ENCODE measurements at regions not wholly inside any gene's neighbourhood (a gene's known extent, or its start where the extent isn't known, plus 50 kb on each side); places are given as distances from the start of the nearest gene placed in this dataset.
"Not testable (repeated sequence)": the region's sequence is repeated elsewhere in the genome, so short reads cannot be mapped to it uniquely, and the experiment has no call there.

- H3K18ac ChIP-seq (ENCODE audit: extremely low read depth, low read length); H3K79me2 ChIP-seq (ENCODE audit: control insufficient read depth in 1 of 2, insufficient read depth in 2 of 2, low read length in 2 of 2); H2AFZ ChIP-seq (ENCODE audit: low read length); H3K14ac ChIP-seq (ENCODE audit: insufficient read length); H3K4me2 ChIP-seq (ENCODE audit: insufficient read depth in 1 of 2, low read depth in 2 of 2, low read length in 2 of 2); CTCF ChIA-PET (ENCODE audit: partially characterized antibody); H3K27ac ChIP-seq (ENCODE audit: low read depth, low read length); H3K4me1 ChIP-seq (replicated peaks in 1 of 4; ENCODE audit: control insufficient read depth in 3 of 4, insufficient read depth in 4 of 4, low read length in 3 of 4); H3K9ac ChIP-seq (replicated peaks in 1 of 4; ENCODE audit: extremely low read depth in 1 of 4, low read depth in 3 of 4, low read length in 3 of 4); FAIRE-seq; H4K91ac ChIP-seq (replicated peaks; ENCODE audit: insufficient read length, low read length); H4K8ac ChIP-seq (ENCODE audit: extremely low read depth, insufficient read depth, low read length); H3K4me3 ChIP-seq (ENCODE audit: extremely low read depth in 1 of 4, insufficient read depth in 2 of 4, low read depth in 3 of 4, low read length in 4 of 4); H3K36me3 ChIP-seq (ENCODE audit: control insufficient read depth in 2 of 4, insufficient read depth in 4 of 4, low read length in 3 of 4); H3K27me3 ChIP-seq (replicated peaks in 1 of 4; ENCODE audit: control insufficient read depth in 3 of 4, extremely low read depth in 1 of 4, insufficient read depth in 3 of 4, low read length in 3 of 4); H2BK120ac ChIP-seq (replicated peaks; ENCODE audit: low read depth, low read length); H4K5ac ChIP-seq (ENCODE audit: insufficient read length, low read depth, low read length); H3K56ac ChIP-seq (replicated peaks; ENCODE audit: insufficient read length, low read depth, low read length); H2BK20ac ChIP-seq (ENCODE audit: low read length); H3K79me1 ChIP-seq (ENCODE audit: low read depth, low read length); H2BK15ac ChIP-seq (ENCODE audit: low read length); H2AK5ac ChIP-seq (ENCODE audit: low read depth, low read length); H3K23me2 ChIP-seq (ENCODE audit: low read depth, low read length); H3K9me3 ChIP-seq (ENCODE audit: insufficient read depth in 2 of 2, low read depth in 1 of 2, low read length in 1 of 2); POLR2A ChIA-PET (ENCODE audit: partially characterized antibody); H2BK5ac ChIP-seq (ENCODE audit: low read depth, low read length); H2BK12ac ChIP-seq (ENCODE audit: low read depth, low read length); H3K4ac ChIP-seq (replicated peaks; ENCODE audit: insufficient read length, low read depth, low read length); H4K20me1 ChIP-seq (replicated peaks in 1 of 2; ENCODE audit: control insufficient read depth in 1 of 2, insufficient read depth in 2 of 2, low read length in 2 of 2); H3K23ac ChIP-seq (ENCODE audit: insufficient read length); DNase-seq (ENCODE audit: low read depth in 1 of 2, low spot score in 2 of 2): not testable (repeated sequence)
- WGBS, 2 experiments (ENCODE audit: extremely low coverage in 1 of 2, insufficient coverage in 1 of 2, insufficient read length in 1 of 2, insufficient replicate concordance in 2 of 2, low coverage in 1 of 2, low lambda C conversion rate in 2 of 2, missing lambda C conversion rate in 1 of 2) = 95% methylated on average over 14 of the region's 77 CpGs; no CpG with 5 or more reads in 1 of the 2 experiments
Measured at GRCh38 chrX:115727792-115728732, 167.1 kb downstream of the PLS3 start.

- H2BK20ac ChIP-seq (ENCODE audit: low read length); H3K36me3 ChIP-seq (ENCODE audit: control insufficient read depth in 2 of 4, insufficient read depth in 4 of 4, low read length in 3 of 4); H4K20me1 ChIP-seq (replicated peaks in 1 of 2; ENCODE audit: control insufficient read depth in 1 of 2, insufficient read depth in 2 of 2, low read length in 2 of 2); H2BK12ac ChIP-seq (ENCODE audit: low read depth, low read length); H2BK120ac ChIP-seq (replicated peaks; ENCODE audit: low read depth, low read length); H3K27me3 ChIP-seq (replicated peaks in 1 of 4; ENCODE audit: control insufficient read depth in 3 of 4, extremely low read depth in 1 of 4, insufficient read depth in 3 of 4, low read length in 3 of 4); H3K18ac ChIP-seq (ENCODE audit: extremely low read depth, low read length); DNase-seq (ENCODE audit: low read depth in 1 of 2, low spot score in 2 of 2); H3K14ac ChIP-seq (ENCODE audit: insufficient read length); H2AK5ac ChIP-seq (ENCODE audit: low read depth, low read length); H4K8ac ChIP-seq (ENCODE audit: extremely low read depth, insufficient read depth, low read length); H3K9me3 ChIP-seq (ENCODE audit: insufficient read depth in 2 of 2, low read depth in 1 of 2, low read length in 1 of 2); H3K79me1 ChIP-seq (ENCODE audit: low read depth, low read length); H3K23me2 ChIP-seq (ENCODE audit: low read depth, low read length); H3K4me3 ChIP-seq (ENCODE audit: extremely low read depth in 1 of 4, insufficient read depth in 2 of 4, low read depth in 3 of 4, low read length in 4 of 4); H3K9ac ChIP-seq (replicated peaks in 1 of 4; ENCODE audit: extremely low read depth in 1 of 4, low read depth in 3 of 4, low read length in 3 of 4); H4K91ac ChIP-seq (replicated peaks; ENCODE audit: insufficient read length, low read length); CTCF ChIA-PET (ENCODE audit: partially characterized antibody); H4K5ac ChIP-seq (ENCODE audit: insufficient read length, low read depth, low read length); H3K4me2 ChIP-seq (ENCODE audit: insufficient read depth in 1 of 2, low read depth in 2 of 2, low read length in 2 of 2); H3K23ac ChIP-seq (ENCODE audit: insufficient read length); H2BK5ac ChIP-seq (ENCODE audit: low read depth, low read length); H3K56ac ChIP-seq (replicated peaks; ENCODE audit: insufficient read length, low read depth, low read length); FAIRE-seq; H2AFZ ChIP-seq (ENCODE audit: low read length); H3K27ac ChIP-seq (ENCODE audit: low read depth, low read length); H3K4ac ChIP-seq (replicated peaks; ENCODE audit: insufficient read length, low read depth, low read length); H3K79me2 ChIP-seq (ENCODE audit: control insufficient read depth in 1 of 2, insufficient read depth in 2 of 2, low read length in 2 of 2); H2BK15ac ChIP-seq (ENCODE audit: low read length); H3K4me1 ChIP-seq (replicated peaks in 1 of 4; ENCODE audit: control insufficient read depth in 3 of 4, insufficient read depth in 4 of 4, low read length in 3 of 4); POLR2A ChIA-PET (ENCODE audit: partially characterized antibody): not testable (repeated sequence)
- no CpG with 5 or more reads among the region's 39 CpGs for WGBS, 2 experiments (ENCODE audit: extremely low coverage in 1 of 2, insufficient coverage in 1 of 2, insufficient read length in 1 of 2, insufficient replicate concordance in 2 of 2, low coverage in 1 of 2, low lambda C conversion rate in 2 of 2, missing lambda C conversion rate in 1 of 2)
Measured at GRCh38 chrX:115732530-115732929, 171.6 kb downstream of the PLS3 start.
